SK-N-SH (cell line): ENCODE measurements at regions not wholly inside any gene's neighbourhood (a gene's known extent, or its start where the extent isn't known, plus 50 kb on each side); places are given as distances from the start of the nearest gene placed in this dataset.

Experiments used
- CTCF ChIA-PET: fragments of 300-600, 350-600 bp; formaldehyde crosslinking; extraction: SDS; loops from one replicate; lab custom pipeline; 2021; lab: Yijun Ruan, JAX
- POLR2A ChIA-PET: fragments of 350-600 bp; sonication (Branson Sonifier 250); formaldehyde crosslinking; extraction: SDS; loops from one replicate; lab custom pipeline; 2020; ENCODE audit warnings: antibody characterized with exemption, inconsistent platforms; lab: Yijun Ruan, JAX
- DNase-seq: peaks from one replicate; pipeline ENCODE4 v3.0.0; 2012
- H2AFZ ChIP-seq: fragments of 200-600 bp; sonication (generic); 2 replicates; pipeline ENCODE4 v1.8.1; 2016; ENCODE audit warnings: antibody characterized with exemption, mild to moderate bottlenecking, low read depth
- H3F3A ChIP-seq: fragments of 200-600 bp; sonication (generic); replicated peaks from 2 replicates; pipeline ENCODE3; 2016; ENCODE audit warnings: antibody characterized with exemption, mild to moderate bottlenecking; ENCODE audit not compliant: insufficient read depth
- H3K27ac ChIP-seq, 2 experiments: fragments of 200-500 bp in 1 of 2; fragments of 200-600 bp in 1 of 2; sonication (Bioruptor generic) in 1 of 2; sonication (generic), shearing (Covaris generic) in 1 of 2; 2 replicates each; pipeline versions ENCODE4 v1.5.1 to v1.6.1; 2014 to 2016; ENCODE audit warnings: low read depth in 2 of 2, inconsistent platforms in 1 of 2, low read length in 1 of 2, mild to moderate bottlenecking in 1 of 2, mixed read lengths in 1 of 2
- H3K27me3 ChIP-seq: fragments of 200-600 bp; sonication (generic), shearing (Covaris generic); 2 replicates; pipeline ENCODE4 v1.6.1; 2016; ENCODE audit warnings: mixed run types; ENCODE audit not compliant: insufficient read depth
- H3K36me3 ChIP-seq, 2 experiments: fragments of 200-500 bp in 1 of 2; fragments of 200-600 bp in 1 of 2; sonication (Bioruptor generic) in 1 of 2; sonication (generic) in 1 of 2; replicated peaks in 1 of 2; 2 replicates each; pipeline versions ENCODE3 to v1.5.1; 2014 to 2016; ENCODE audit warnings: low read length in 1 of 2, mild to moderate bottlenecking in 1 of 2; ENCODE audit not compliant: insufficient read depth in 2 of 2, control insufficient read depth in 1 of 2
- H3K4me1 ChIP-seq, 2 experiments: fragments of 200-500 bp in 1 of 2; fragments of 200-600 bp in 1 of 2; sonication (Bioruptor generic) in 1 of 2; sonication (generic), shearing (Covaris generic) in 1 of 2; 2 replicates each; pipeline versions ENCODE4 v1.5.1 to v1.6.1; 2014 to 2016; ENCODE audit warnings: low read depth in 1 of 2, low read length in 1 of 2, mixed run types in 1 of 2; ENCODE audit not compliant: insufficient read depth in 2 of 2, control insufficient read depth in 1 of 2
- H3K4me2 ChIP-seq: fragments of 200-600 bp; sonication (generic), shearing (Covaris generic); 2 replicates; pipeline ENCODE4 v1.6.1; 2017; ENCODE audit warnings: mixed run types
- H3K4me3 ChIP-seq, 2 experiments: fragments of 200-500 bp in 1 of 2; fragments of 200-600 bp in 1 of 2; sonication (Bioruptor generic) in 1 of 2; sonication (generic), shearing (Covaris generic) in 1 of 2; 2 replicates each; pipeline versions ENCODE4 v1.5.1 to v1.8.1; 2014 to 2016; ENCODE audit warnings: low read depth in 2 of 2, inconsistent platforms in 1 of 2, low read length in 1 of 2, mild to moderate bottlenecking in 1 of 2, mixed read lengths in 1 of 2, moderate library complexity in 1 of 2
- H3K79me2 ChIP-seq: fragments of 200-600 bp; sonication (generic); 2 replicates; pipeline ENCODE4 v1.8.1; 2017; ENCODE audit warnings: mild to moderate bottlenecking; ENCODE audit not compliant: insufficient read depth
- H3K9ac ChIP-seq: fragments of 200-600 bp; sonication (generic); 2 replicates; pipeline ENCODE4 v1.6.1; 2017; ENCODE audit warnings: mixed run types
- H3K9me2 ChIP-seq: fragments of 200-600 bp; sonication (generic); 2 replicates; pipeline ENCODE4 v1.6.1; 2017; ENCODE audit warnings: mixed run types
- H3K9me3 ChIP-seq: fragments of 200-600 bp; sonication (generic); 2 replicates; pipeline ENCODE4 v1.6.1; 2017; ENCODE audit warnings: mixed run types, mild to moderate bottlenecking, moderate library complexity
- H4K20me1 ChIP-seq: fragments of 200-600 bp; sonication (generic); 2 replicates; pipeline ENCODE4 v1.6.1; 2017; ENCODE audit warnings: mild to moderate bottlenecking, mixed run types; ENCODE audit not compliant: insufficient read depth
- ELF1 ChIP-seq: IDR thresholded peaks from 2 replicates; pipeline ENCODE4 v1.4.0; 2012
- EP300 ChIP-seq, 2 experiments: IDR thresholded peaks; 2 replicates each; pipeline versions ENCODE4 v1.4.0 to v1.6.1; 2012; ENCODE audit warnings: borderline replicate concordance in 1 of 2, low read depth in 1 of 2, low read length in 1 of 2
- EZH2phosphoT487 ChIP-seq: fragments of 200-600 bp; sonication (generic); IDR thresholded peaks from 2 replicates; pipeline ENCODE4 v1.6.1; 2017; ENCODE audit warnings: low read depth, mixed run types, mild to moderate bottlenecking, antibody characterized with exemption, moderate library complexity, borderline replicate concordance
- FOSL2 ChIP-seq: IDR thresholded peaks from 2 replicates; pipeline ENCODE4 v1.4.0; 2012; ENCODE audit warnings: low read depth, mild to moderate bottlenecking, moderate library complexity, borderline replicate concordance
- FOXJ3 ChIP-seq: sonication (generic); formaldehyde crosslinking; IDR thresholded peaks from 2 replicates; pipeline ENCODE4 v1.5.1; 2020; ENCODE audit warnings: mild to moderate bottlenecking, missing genetic modification reagents
- GATA2 ChIP-seq: sonication (generic); formaldehyde crosslinking; IDR thresholded peaks from 2 replicates; pipeline ENCODE4 v1.5.0; 2020; ENCODE audit warnings: mild to moderate bottlenecking, missing genetic modification reagents
- IRF3 ChIP-seq: fragments of 150-350 bp; IDR thresholded peaks from 2 replicates; pipeline ENCODE4 v1.6.1; 2016; ENCODE audit warnings: mild to moderate bottlenecking, low read depth, low read length
- MAX ChIP-seq: IDR thresholded peaks from 2 replicates; pipeline ENCODE4 v1.4.0; 2012; ENCODE audit warnings: low read depth
- MXI1 ChIP-seq: IDR thresholded peaks from 2 replicates; pipeline ENCODE4 v1.6.1; 2012; ENCODE audit warnings: mild to moderate bottlenecking, low read depth, low read length, improper control_type of control experiment
- NRF1 ChIP-seq: IDR thresholded peaks from 2 replicates; pipeline ENCODE4 v1.6.1; 2012; ENCODE audit warnings: low read depth, mild to moderate bottlenecking, low read length
- PBX3 ChIP-seq: IDR thresholded peaks from 2 replicates; pipeline ENCODE4; 2012
- RAD21 ChIP-seq: IDR thresholded peaks from 2 replicates; pipeline ENCODE4 v1.6.1; 2012; ENCODE audit warnings: mild to moderate bottlenecking, low read length
- SIN3A ChIP-seq: IDR thresholded peaks from 2 replicates; pipeline ENCODE4 v1.6.1; 2012; ENCODE audit warnings: low read depth, mild to moderate bottlenecking, low read length, moderate library complexity, borderline replicate concordance
- SMC3 ChIP-seq: IDR thresholded peaks from 2 replicates; pipeline ENCODE4 v1.6.1; 2012; ENCODE audit warnings: low read depth, low read length, improper control_type of control experiment
- TAF1 ChIP-seq: IDR thresholded peaks from 2 replicates; pipeline ENCODE4 v1.6.1; 2012; ENCODE audit warnings: low read depth, mild to moderate bottlenecking, low read length, moderate library complexity, borderline replicate concordance
- TCF12 ChIP-seq: IDR thresholded peaks from 2 replicates; pipeline ENCODE4 v1.4.0; 2012
- YY1 ChIP-seq: IDR thresholded peaks from 2 replicates; pipeline ENCODE4 v1.4.0; 2012; ENCODE audit warnings: low read depth, mild to moderate bottlenecking
- WGBS: methylation state at CpG from one replicate; pipeline ENCODE4 v1.1.6; 2017; ENCODE audit warnings: low lambda C conversion rate; 5-methylcytosine and 5-hydroxymethylcytosine counted together

- peaks cover 0 to 11% of the 10 kb centered on the region in 2 experiments; a peak in 2 of 4 replicates for H3K4me1 ChIP-seq
- WGBS: 62% methylated on average over 9 of the region's 9 CpGs
- H3K4me2 ChIP-seq: no peak overlapping the region
- no peak overlapping the region for H3K4me3 ChIP-seq
- DNase-seq: peak; percentile 44
- H3K9me2 ChIP-seq: no peaks in the 10 kb centered on the region
- H2AFZ ChIP-seq: no peak overlapping the region
- H3K27me3 ChIP-seq: no peaks in the 10 kb centered on the region
- no peaks in the 10 kb centered on the region for H3K79me2 ChIP-seq
- POLR2A ChIA-PET: interaction anchor here (0.8 to 0.9 kb wide), 3 partner anchors 63 to 999 kb away, joined by 3 to 5 read pairs (median 4); no protein-coding TSS in a partner anchor
- peak overlapping the region in 1 of 2 experiments; percentile 83; a peak in 2 of 4 replicates for H3K27ac ChIP-seq
- H3K9ac ChIP-seq: no peak overlapping the region
- H4K20me1 ChIP-seq: no peaks in the 10 kb centered on the region
- H3F3A ChIP-seq: no peaks in the 10 kb centered on the region
- H3K36me3 ChIP-seq: no peaks in the 10 kb centered on the region
- no peaks in the 10 kb centered on the region for H3K9me3 ChIP-seq
- CTCF ChIA-PET: interaction anchor here (0.8 to 1.2 kb wide), 3 partner anchors 42 to 127 kb away, joined by 3 read pairs; no protein-coding TSS in a partner anchor
- no peak for TF ChIP-seq TCF12
- TF ChIP-seq RAD21: peak; percentile 18
- peak in 1 of 2 experiments; percentile 86; a peak in 2 of 4 replicates for TF ChIP-seq EP300 (IDR thresholded peaks at IDR 0.05; ENCODE audit: borderline replicate concordance in 1 of 2, low read depth in 1 of 2, low read length in 1 of 2)
- peak; percentile 59 for TF ChIP-seq GATA2 (CRISPR knock-in tag)
- TF ChIP-seq, all 33 proteins: peak for 3
These were observed 126.0 kb downstream of the GATA3 start for GRCh38 chr10:8180360-8181109.

GRCh38 chr10:8181496-8182157 is 127.1 kb downstream of the GATA3 start:
- Histone ChIP-seq H3K9ac (no peak overlapping the region), H4K20me1 (no peaks in the 10 kb centered on the region), H3F3A (no peaks in the 10 kb centered on the region)
- POLR2A ChIA-PET: interaction anchor here (1.1 kb wide), 1 partner anchor 44 kb away, joined by 3 read pairs; no protein-coding TSS in a partner anchor
- 92% methylated on average over 11 of the region's 11 CpGs for WGBS
- TF ChIP-seq EZH2phosphoT487: no peak
- TF ChIP-seq TAF1: no peak
- TF ChIP-seq ELF1: no peak
- TF ChIP-seq NRF1: no peak
- TF ChIP-seq EP300 (IDR thresholded peaks at IDR 0.05; ENCODE audit: borderline replicate concordance in 1 of 2, low read depth in 1 of 2, low read length in 1 of 2): no peak
- TF ChIP-seq, all 33 proteins: peak for 0
- Histone ChIP-seq H3K4me1 (peaks cover 0 to 11% of the 10 kb centered on the region in 2 experiments; a peak in 2 of 4 replicates), H3K4me3 (no peak overlapping the region), H3K36me3 (no peaks in the 10 kb centered on the region), H3K27ac (no peak overlapping the region), H3K27me3 (no peaks in the 10 kb centered on the region), H3K79me2 (no peaks in the 10 kb centered on the region), H3K9me2 (no peaks in the 10 kb centered on the region), H2AFZ (no peak overlapping the region), H3K4me2 (no peak overlapping the region), H3K9me3 (no peaks in the 10 kb centered on the region)
- no peak for DNase-seq
- CTCF ChIA-PET: interaction anchor here (0.8 to 1.2 kb wide), 2 partner anchors 112 to 129 kb away, joined by 3 read pairs; no protein-coding TSS in a partner anchor

- ChIA-PET POLR2A (no interaction called here), CTCF (no interaction called here)
- H3F3A ChIP-seq: no peaks in the 10 kb centered on the region
- H3K79me2 ChIP-seq: no peaks in the 10 kb centered on the region
- H3K9me2 ChIP-seq: no peaks in the 10 kb centered on the region
- no peaks in the 10 kb centered on the region for H3K36me3 ChIP-seq
- no peaks in the 10 kb centered on the region for H3K9me3 ChIP-seq
- H3K27me3 ChIP-seq: no peaks in the 10 kb centered on the region
- TF ChIP-seq FOSL2 (no peak), MAX (no peak), TAF1 (no peak), IRF3 (no peak), EZH2phosphoT487 (no peak), PBX3 (no peak), FOXJ3 (no peak), SIN3A (no peak), RAD21 (no peak), YY1 (no peak), MXI1 (no peak), SMC3 (no peak)
- H2AFZ ChIP-seq: no peak overlapping the region
- no peak overlapping the region for H3K4me3 ChIP-seq
- no peaks in the 10 kb centered on the region for H4K20me1 ChIP-seq
- H3K4me1 ChIP-seq: peaks cover 0 to 11% of the 10 kb centered on the region in 2 experiments; a peak in 2 of 4 replicates
- H3K4me2 ChIP-seq: no peak overlapping the region
- H3K9ac ChIP-seq: no peak overlapping the region
- WGBS: 86% methylated on average over 3 of the region's 3 CpGs
- no peak for DNase-seq
- H3K27ac ChIP-seq: no peak overlapping the region
These were observed 128.3 kb downstream of the GATA3 start for GRCh38 chr10:8182806-8183205.
